Liver (tissue), 3 donors: ENCODE measurements at regions not wholly inside any gene's neighbourhood (a gene's known extent, or its start where the extent isn't known, plus 50 kb on each side); places are given as distances from the start of the nearest gene placed in this dataset.

Experiments
- GABPA ChIP-seq, 2 donors: IDR thresholded peaks in 1 of 2; conservative IDR thresholded peaks in 1 of 2; 2 replicates each; pipeline ENCODE4 v1.6.1; 2016; ENCODE audit warnings: antibody characterized with exemption in 2 of 2, mild to moderate bottlenecking in 1 of 2, moderate library complexity in 1 of 2
- HNF4G ChIP-seq: IDR thresholded peaks from 2 replicates; pipeline ENCODE4 v1.6.1; 2016; ENCODE audit warnings: antibody characterized with exemption
- JUND ChIP-seq, 2 donors: IDR thresholded peaks; 2 replicates each; pipeline ENCODE4 v1.6.1; 2016; ENCODE audit warnings: antibody characterized with exemption in 2 of 2
- SP1 ChIP-seq: IDR thresholded peaks from 2 replicates; pipeline ENCODE4 v1.6.1; 2018; ENCODE audit warnings: antibody characterized with exemption, mild to moderate bottlenecking
- TF ChIP-seq, protein P1 (sequence below): fragments of 150-350 bp; IDR thresholded peaks from 2 replicates; pipeline ENCODE4 v1.5.1; 2017; ENCODE audit warnings: improper control_type of control experiment, low read depth, low read length; ENCODE audit not compliant: missing input control
- TF ChIP-seq, protein P2 (sequence below): IDR thresholded peaks from 2 replicates; pipeline ENCODE4 v1.6.1; 2016; ENCODE audit warnings: antibody characterized with exemption, mild to moderate bottlenecking
- TF ChIP-seq, protein P3 (sequence below): IDR thresholded peaks from 2 replicates; pipeline ENCODE4 v1.6.1; 2016; ENCODE audit warnings: antibody characterized with exemption
- TF ChIP-seq, protein P4 (sequence below): IDR thresholded peaks from 2 replicates; pipeline ENCODE4 v1.6.1; 2016; ENCODE audit warnings: antibody characterized with exemption
- donor health status: healthy.
- donor health status: healthy.

- TF ChIP-seq, protein P1, sequence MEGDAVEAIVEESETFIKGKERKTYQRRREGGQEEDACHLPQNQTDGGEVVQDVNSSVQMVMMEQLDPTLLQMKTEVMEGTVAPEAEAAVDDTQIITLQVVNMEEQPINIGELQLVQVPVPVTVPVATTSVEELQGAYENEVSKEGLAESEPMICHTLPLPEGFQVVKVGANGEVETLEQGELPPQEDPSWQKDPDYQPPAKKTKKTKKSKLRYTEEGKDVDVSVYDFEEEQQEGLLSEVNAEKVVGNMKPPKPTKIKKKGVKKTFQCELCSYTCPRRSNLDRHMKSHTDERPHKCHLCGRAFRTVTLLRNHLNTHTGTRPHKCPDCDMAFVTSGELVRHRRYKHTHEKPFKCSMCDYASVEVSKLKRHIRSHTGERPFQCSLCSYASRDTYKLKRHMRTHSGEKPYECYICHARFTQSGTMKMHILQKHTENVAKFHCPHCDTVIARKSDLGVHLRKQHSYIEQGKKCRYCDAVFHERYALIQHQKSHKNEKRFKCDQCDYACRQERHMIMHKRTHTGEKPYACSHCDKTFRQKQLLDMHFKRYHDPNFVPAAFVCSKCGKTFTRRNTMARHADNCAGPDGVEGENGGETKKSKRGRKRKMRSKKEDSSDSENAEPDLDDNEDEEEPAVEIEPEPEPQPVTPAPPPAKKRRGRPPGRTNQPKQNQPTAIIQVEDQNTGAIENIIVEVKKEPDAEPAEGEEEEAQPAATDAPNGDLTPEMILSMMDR: no peak
- TF ChIP-seq JUND (IDR thresholded peaks at IDR 0.05) (no peak), GABPA (IDR thresholded peaks at IDR 0.05 in 1 of 2, conservative IDR thresholded peaks at IDR 0.05 in 1 of 2) (no peak), HNF4G (no peak), SP1 (no peak)
- TF ChIP-seq, protein P2, sequence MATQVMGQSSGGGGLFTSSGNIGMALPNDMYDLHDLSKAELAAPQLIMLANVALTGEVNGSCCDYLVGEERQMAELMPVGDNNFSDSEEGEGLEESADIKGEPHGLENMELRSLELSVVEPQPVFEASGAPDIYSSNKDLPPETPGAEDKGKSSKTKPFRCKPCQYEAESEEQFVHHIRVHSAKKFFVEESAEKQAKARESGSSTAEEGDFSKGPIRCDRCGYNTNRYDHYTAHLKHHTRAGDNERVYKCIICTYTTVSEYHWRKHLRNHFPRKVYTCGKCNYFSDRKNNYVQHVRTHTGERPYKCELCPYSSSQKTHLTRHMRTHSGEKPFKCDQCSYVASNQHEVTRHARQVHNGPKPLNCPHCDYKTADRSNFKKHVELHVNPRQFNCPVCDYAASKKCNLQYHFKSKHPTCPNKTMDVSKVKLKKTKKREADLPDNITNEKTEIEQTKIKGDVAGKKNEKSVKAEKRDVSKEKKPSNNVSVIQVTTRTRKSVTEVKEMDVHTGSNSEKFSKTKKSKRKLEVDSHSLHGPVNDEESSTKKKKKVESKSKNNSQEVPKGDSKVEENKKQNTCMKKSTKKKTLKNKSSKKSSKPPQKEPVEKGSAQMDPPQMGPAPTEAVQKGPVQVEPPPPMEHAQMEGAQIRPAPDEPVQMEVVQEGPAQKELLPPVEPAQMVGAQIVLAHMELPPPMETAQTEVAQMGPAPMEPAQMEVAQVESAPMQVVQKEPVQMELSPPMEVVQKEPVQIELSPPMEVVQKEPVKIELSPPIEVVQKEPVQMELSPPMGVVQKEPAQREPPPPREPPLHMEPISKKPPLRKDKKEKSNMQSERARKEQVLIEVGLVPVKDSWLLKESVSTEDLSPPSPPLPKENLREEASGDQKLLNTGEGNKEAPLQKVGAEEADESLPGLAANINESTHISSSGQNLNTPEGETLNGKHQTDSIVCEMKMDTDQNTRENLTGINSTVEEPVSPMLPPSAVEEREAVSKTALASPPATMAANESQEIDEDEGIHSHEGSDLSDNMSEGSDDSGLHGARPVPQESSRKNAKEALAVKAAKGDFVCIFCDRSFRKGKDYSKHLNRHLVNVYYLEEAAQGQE: no peak
- TF ChIP-seq, protein P3, sequence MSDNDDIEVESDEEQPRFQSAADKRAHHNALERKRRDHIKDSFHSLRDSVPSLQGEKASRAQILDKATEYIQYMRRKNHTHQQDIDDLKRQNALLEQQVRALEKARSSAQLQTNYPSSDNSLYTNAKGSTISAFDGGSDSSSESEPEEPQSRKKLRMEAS: no peak
- TF ChIP-seq, protein P4, sequence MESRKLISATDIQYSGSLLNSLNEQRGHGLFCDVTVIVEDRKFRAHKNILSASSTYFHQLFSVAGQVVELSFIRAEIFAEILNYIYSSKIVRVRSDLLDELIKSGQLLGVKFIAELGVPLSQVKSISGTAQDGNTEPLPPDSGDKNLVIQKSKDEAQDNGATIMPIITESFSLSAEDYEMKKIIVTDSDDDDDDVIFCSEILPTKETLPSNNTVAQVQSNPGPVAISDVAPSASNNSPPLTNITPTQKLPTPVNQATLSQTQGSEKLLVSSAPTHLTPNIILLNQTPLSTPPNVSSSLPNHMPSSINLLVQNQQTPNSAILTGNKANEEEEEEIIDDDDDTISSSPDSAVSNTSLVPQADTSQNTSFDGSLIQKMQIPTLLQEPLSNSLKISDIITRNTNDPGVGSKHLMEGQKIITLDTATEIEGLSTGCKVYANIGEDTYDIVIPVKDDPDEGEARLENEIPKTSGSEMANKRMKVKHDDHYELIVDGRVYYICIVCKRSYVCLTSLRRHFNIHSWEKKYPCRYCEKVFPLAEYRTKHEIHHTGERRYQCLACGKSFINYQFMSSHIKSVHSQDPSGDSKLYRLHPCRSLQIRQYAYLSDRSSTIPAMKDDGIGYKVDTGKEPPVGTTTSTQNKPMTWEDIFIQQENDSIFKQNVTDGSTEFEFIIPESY: no peak
Observed at GRCh38 chr16:79784007-79784406, 183.5 kb upstream of the MAF start.
